Mesodermal cell (in vitro differentiated cells): ENCODE measurements at regions not wholly inside any gene's neighbourhood (a gene's known extent, or its start where the extent isn't known, plus 50 kb on each side); places are given as distances from the start of the nearest gene placed in this dataset.
"Not testable (repeated sequence)": the region's sequence is repeated elsewhere in the genome, so short reads cannot be mapped to it uniquely, and the experiment has no call there.

Experiments used
- H3K27ac ChIP-seq: 2 replicates; pipeline ENCODE4 v1.7.0; 2013; ENCODE audit warnings: mild to moderate bottlenecking, low read depth, low read length, moderate library complexity; ENCODE audit not compliant: severe bottlenecking
- H3K36me3 ChIP-seq: 2 replicates; pipeline ENCODE4 v1.7.1; 2013; ENCODE audit warnings: mild to moderate bottlenecking, low read length, moderate library complexity; ENCODE audit not compliant: control insufficient read depth, insufficient read depth
- H3K4me1 ChIP-seq: one replicate; pipeline ENCODE4 v1.7.1; 2013; ENCODE audit warnings: mild to moderate bottlenecking, low read length; ENCODE audit not compliant: insufficient read depth, control insufficient read depth, poor library complexity, severe bottlenecking
- H3K4me3 ChIP-seq: 2 replicates; pipeline ENCODE4 v1.7.0; 2013; ENCODE audit warnings: low read length, control low read depth, mild to moderate bottlenecking; ENCODE audit not compliant: insufficient read depth, poor library complexity, severe bottlenecking; ENCODE audit errors: extremely low read depth
- H3K9me3 ChIP-seq: 2 replicates; pipeline ENCODE4 v1.7.1; 2013; ENCODE audit warnings: mild to moderate bottlenecking, low read length, moderate library complexity; ENCODE audit not compliant: control insufficient read depth
- WGBS, 2 experiments: methylation state at CpG; one replicate each; pipeline ENCODE4 v1.1.5; 2013; ENCODE audit warnings: missing lambda C conversion rate in 2 of 2; ENCODE audit not compliant: insufficient coverage in 2 of 2; 5-methylcytosine and 5-hydroxymethylcytosine counted together

DNA sequence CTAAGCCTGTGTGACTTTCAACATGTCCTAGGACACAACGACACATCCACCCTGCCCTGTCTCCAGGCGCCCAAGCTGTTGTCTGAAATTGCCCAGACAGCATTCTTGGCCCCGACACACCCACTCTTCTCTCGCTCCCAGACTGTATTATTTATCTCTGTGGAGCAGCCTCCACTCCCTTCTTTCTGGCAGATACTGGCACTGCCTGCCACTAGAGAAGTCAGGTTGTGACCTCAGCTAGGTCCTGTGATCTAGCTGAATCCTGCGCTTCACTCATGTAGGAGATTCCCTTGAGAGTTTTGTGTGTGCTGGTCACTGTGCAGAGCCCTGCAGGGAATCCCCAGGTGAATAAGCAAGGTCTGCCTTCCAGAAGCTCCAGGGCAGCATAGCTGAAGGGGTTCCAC is 77.1 kb upstream of the TNP1 start:
- Histone ChIP-seq H3K27ac (peak overlapping the region; percentile 13), H3K9me3 (no peaks in the 10 kb centered on the region), H3K36me3 (no peaks in the 10 kb centered on the region), H3K4me3 (no peak overlapping the region), H3K4me1 (no peaks in the 10 kb centered on the region)
- 48 to 50% methylated on average over 4 to 5 of the region's 5 CpGs for WGBS, 2 experiments

DNA sequence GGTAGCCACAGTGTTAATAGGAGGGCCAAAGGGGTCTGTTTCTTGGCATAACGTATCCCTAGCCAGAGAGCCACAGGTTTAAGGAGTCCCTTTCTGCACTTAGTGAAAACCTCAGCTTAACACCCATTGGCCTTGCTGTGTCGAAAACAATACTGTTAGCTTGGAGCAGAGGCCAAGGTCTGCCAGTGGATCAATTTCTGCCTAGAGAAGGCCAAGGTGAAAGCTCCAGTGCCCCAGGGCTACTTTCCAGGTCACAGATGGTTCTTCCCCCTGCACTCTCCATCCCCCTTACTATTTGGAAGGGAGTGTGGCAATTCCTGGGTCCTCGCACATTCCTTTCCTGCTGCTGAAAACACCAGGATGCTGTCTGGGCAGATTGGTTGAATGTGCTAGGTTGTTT is 74.8 kb upstream of the TNP1 start:
- H3K9me3 ChIP-seq, result no peaks in the 10 kb centered on the region
- 50 to 80% methylated on average over 1 to 2 of the region's 3 CpGs for WGBS, 2 experiments
- no peak overlapping the region for H3K4me3 ChIP-seq
- no peak overlapping the region for H3K27ac ChIP-seq
- H3K36me3 ChIP-seq, result no peaks in the 10 kb centered on the region
- no peaks in the 10 kb centered on the region for H3K4me1 ChIP-seq

DNA sequence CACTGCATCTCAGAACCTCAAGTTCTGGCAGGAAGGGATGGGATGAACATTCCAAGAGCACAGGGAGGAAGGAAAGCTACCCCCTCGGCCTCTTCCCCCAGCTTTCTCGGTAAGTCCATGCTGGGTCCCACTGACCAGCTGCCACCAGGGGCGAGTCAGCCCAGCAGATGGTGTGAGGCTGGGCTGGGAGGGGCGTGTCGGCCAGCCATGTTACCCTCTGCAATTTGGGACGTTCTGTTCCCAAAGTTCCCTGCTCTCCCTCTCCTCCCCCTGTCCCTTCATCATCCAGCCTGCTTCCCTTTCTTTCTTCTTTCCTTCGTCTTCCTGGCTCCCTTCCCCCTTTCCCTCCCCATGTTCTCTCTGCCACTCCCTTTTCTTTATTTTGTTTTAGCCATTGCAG is 74.3 kb upstream of the TNP1 start:
- Histone ChIP-seq H3K27ac (no peak overlapping the region), H3K9me3 (no peaks in the 10 kb centered on the region), H3K36me3 (no peaks in the 10 kb centered on the region), H3K4me3 (no peak overlapping the region), H3K4me1 (no peaks in the 10 kb centered on the region)
- 20 to 94% methylated on average over 1 to 6 of the region's 7 CpGs for WGBS, 2 experiments

DNA sequence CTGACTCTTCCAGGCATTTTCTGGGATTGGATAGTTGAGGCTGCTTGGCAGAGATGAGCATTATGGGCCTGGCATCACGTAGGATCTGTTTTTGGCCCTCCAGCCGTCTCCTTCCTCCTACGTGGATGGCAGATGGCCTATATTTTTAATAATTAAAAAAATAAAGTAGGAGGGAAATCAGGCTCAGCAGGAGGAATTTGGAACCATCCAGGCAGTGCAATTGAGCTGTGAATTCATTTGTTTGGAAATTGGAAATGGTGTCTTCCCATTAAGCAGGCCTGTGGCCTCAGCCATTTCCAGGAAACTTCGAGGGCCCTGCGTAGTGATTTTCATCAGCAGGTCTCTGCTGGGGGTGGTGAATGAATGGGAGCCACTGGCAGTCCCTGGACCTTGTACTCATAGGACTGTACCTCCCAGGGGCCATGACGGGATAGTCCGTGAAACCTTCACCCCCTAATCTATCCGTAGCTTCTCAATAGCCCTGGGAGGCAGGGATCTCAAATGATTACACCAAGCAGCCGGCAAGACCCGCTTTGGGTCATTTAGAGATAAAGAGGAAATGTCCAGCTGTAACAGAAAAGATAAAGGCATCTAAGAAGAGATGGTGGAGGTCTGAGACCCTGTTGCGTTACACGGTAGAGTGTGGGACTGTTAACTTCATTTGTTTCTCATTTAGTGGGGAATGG is 73.1 kb upstream of the TNP1 start:
- Histone ChIP-seq H3K4me3 (no peak overlapping the region), H3K27ac (no peak overlapping the region), H3K4me1 (no peaks in the 10 kb centered on the region), H3K9me3 (no peaks in the 10 kb centered on the region), H3K36me3 (no peaks in the 10 kb centered on the region)
- WGBS, 2 experiments, result 94 to 100% methylated on average over 4 to 5 of the region's 12 CpGs

DNA sequence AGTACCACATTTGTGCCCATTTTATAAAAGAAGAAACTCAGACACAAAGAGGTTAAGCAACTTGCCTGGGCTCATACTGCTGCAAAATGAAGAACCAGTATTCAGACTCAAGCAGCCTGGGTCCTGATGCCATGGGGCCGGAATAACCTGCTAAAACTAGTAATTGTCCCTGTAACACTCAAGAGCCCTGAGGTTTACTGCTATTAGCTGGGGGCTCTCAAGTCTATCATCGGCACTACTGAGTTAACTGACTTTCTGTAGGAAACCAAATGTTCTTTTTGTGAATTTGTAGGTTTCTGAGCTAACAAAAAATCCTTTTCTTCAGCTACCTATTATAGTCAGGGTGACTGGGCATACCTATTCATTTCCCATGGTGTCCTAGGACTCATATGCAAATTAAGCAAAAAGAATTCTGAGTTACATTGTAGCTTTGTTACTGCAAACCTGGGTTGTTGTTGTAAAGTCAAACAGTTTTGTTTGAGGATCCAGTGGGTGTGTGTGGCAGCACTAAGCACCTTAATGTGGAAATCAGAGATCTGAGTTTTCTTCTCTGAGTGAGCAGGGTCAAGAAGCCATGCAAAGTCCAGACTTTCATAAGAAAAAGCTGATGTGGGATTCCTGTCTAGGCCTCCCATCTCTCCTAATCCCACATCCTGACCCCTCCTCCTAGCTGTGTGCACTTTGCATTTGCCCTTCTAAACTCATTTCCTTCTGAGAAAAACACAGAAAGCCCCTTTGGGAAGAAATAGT is 72.4 kb upstream of the TNP1 start:
- 0% methylated on average over 1 of the region's 2 CpGs for WGBS, 2 experiments
- Histone ChIP-seq H3K36me3 (no peaks in the 10 kb centered on the region), H3K9me3 (no peaks in the 10 kb centered on the region), H3K4me1 (no peaks in the 10 kb centered on the region), H3K27ac (no peak overlapping the region), H3K4me3 (no peak overlapping the region)

DNA sequence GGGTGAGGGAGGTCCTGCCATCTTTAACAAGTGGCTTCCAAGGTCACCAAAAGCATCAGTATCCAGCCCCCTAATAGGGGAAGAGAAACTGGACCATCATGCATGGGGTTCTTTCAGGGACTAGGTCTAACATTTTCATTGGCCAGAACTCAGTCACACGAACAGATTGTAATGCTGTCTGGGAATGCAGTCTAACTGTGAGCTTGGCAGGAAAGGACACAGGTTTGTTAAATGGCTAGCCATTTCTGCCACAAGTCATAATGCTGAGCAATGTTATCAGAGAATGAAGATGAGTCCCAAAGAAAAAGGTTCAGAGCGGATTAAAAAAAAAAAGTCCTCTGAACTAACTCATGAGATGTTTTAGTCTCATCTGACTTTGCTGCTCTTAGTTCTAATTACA is 70.9 kb upstream of the TNP1 start:
- no peaks in the 10 kb centered on the region for H3K36me3 ChIP-seq
- H3K27ac ChIP-seq, result no peak overlapping the region
- no peaks in the 10 kb centered on the region for H3K9me3 ChIP-seq
- H3K4me1 ChIP-seq, result no peaks in the 10 kb centered on the region
- H3K4me3 ChIP-seq, result no peak overlapping the region
- WGBS, 2 experiments, result 75 to 100% methylated on average over 1 of the region's 2 CpGs

DNA sequence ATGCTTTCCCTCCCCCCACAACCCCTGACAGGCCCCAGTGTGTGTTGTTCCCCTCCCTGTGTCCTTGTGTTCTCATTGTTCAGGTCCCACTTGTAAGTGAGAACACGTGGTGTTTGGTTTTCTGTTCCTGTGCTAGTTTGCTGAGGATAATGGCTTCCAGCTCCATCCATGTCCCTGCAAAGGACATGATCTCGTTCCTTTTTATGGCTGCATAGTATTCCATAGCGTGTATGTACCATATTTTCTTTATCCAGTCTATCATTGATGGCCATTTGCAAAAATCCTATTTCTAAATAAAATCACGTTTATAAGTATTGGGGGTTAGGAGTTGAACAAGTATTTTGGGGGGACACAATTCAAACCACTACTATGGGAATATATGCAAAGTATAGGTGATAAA is 69.5 kb upstream of the TNP1 start:
- H3K36me3 ChIP-seq, H3K9me3 ChIP-seq, H3K4me1 ChIP-seq, H3K4me3 ChIP-seq, H3K27ac ChIP-seq: not testable (repeated sequence)
- no CpG with 5 or more reads among the region's 4 CpGs for WGBS, 2 experiments

DNA sequence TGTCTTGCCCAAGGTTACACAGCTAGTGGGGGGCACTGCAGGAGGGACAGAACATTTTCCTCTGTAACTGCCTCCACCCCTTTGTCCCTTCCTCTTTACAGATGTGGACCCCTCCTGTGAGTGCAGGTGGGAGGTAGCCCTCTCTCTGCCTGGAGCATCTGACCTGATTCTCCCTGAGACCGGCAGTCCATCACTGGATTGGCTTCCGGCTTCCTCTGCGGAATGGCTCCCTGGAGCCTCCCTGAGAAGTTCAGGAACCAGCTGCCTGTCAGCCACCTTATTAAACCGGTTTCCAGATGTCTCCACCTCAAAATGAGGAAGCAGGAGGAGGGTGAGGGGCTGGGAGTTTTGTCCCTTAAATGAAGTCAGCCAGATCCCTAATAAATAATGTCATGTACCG is 67.3 kb upstream of the TNP1 start:
- Histone ChIP-seq H3K4me3 (no peak overlapping the region), H3K4me1 (no peaks in the 10 kb centered on the region), H3K36me3 (no peaks in the 10 kb centered on the region), H3K27ac (no peak overlapping the region), H3K9me3 (no peaks in the 10 kb centered on the region)
- 79 to 82% methylated on average over 5 of the region's 5 CpGs for WGBS, 2 experiments

DNA sequence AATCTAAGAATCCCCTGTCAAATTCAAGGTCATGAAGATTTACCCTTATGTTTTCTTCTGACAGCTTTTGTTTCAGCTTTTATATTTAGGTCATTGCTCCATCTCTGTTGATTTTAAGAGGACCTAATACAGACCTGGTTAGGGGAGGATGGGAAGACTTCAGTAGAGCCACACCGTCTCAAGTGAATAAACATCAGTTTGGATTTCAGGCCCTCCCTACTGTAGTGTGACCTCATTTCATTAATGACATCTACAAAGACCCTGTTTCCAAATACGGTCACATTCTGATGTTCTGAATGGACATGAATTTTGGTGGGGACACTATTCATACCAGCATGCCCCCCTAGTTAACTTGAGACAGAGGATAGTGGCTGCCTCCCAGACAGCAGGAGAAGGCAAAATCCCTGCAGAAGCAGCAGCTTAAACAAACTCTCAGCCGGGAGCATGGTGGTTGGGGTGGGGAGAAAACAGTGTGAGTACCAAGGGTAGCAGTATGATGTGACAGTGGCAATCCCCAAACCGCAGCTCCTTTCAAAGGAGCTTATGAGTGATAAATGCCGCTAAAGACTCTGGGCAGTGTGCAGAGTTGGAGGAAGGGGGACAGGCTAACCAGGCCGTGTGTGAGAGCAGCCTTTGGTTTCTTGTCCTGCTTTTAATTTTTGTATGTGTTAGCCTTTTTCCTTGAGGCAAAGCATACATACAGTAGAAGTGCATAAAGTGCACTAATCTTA is 65.9 kb upstream of the TNP1 start:
- Histone ChIP-seq H3K27ac (no peak overlapping the region), H3K36me3 (no peaks in the 10 kb centered on the region), H3K4me3 (no peak overlapping the region), H3K9me3 (no peaks in the 10 kb centered on the region), H3K4me1 (no peaks in the 10 kb centered on the region)
- 67 to 85% methylated on average over 3 to 5 of the region's 6 CpGs for WGBS, 2 experiments

DNA sequence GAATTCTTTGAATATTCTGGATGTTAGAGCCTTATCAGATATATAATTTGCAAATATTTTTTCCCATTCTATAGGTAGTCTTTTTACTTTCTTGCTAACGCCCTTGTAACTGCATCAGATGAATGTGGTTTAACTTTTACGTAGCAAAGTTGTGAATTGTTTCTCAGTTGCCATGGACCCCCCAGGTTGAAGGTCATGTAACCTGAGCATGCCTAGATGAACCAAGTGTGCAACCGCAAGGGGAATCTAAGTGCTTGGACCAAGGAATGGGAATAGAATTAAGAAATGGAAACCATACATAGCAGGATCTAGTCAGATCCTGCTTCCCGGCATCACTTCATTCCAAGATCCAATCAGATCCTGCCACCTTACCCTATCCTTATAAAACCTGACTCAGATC is 65.1 kb upstream of the TNP1 start:
- Histone ChIP-seq H3K27ac (no peak overlapping the region), H3K36me3 (no peaks in the 10 kb centered on the region), H3K9me3 (no peaks in the 10 kb centered on the region), H3K4me3 (no peak overlapping the region), H3K4me1 (no peaks in the 10 kb centered on the region)
- 85 to 96% methylated on average over 2 to 3 of the region's 4 CpGs for WGBS, 2 experiments

DNA sequence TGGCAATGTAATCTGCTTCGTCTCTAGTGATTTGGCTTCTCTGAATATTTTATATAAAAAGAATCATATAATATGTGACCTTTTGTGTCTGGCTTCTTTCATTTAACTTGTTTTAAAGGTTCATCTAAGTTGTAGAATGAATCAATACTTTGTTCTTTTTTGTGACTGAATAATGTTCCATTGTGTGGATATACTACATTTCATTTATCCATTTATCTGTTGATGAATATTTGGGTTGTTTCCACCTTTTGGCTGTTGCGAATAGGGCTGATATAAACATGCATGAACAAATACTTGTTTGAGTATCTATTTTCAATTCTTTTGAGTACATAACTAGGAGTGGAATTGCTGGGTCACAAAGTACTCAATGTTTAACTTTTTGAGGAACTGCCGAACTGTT is 63.8 kb upstream of the TNP1 start:
- H3K4me1 ChIP-seq, result no peaks in the 10 kb centered on the region
- no peak overlapping the region for H3K27ac ChIP-seq
- H3K9me3 ChIP-seq, result no peaks in the 10 kb centered on the region
- 80% methylated on average over 1 of the region's 3 CpGs; no CpG with 5 or more reads in 1 of the 2 experiments for WGBS, 2 experiments
- no peaks in the 10 kb centered on the region for H3K36me3 ChIP-seq
- no peak overlapping the region for H3K4me3 ChIP-seq
